GM21526 (cell line): ENCODE measurements at regions not wholly inside any gene's neighbourhood (a gene's known extent, or its start where the extent isn't known, plus 50 kb on each side); places are given as distances from the start of the nearest gene placed in this dataset.
"Not testable (repeated sequence)": the region's sequence is repeated elsewhere in the genome, so short reads cannot be mapped to it uniquely, and the experiment has no call there.

Experiments used
- ATAC-seq: cut with Tn5 transposase; IDR thresholded peaks from one replicate; pipeline ENCODE4 v1.9.1; 2021; ENCODE audit warnings: moderate library complexity; ENCODE audit not compliant: unreplicated experiment, low FRiP score

DNA sequence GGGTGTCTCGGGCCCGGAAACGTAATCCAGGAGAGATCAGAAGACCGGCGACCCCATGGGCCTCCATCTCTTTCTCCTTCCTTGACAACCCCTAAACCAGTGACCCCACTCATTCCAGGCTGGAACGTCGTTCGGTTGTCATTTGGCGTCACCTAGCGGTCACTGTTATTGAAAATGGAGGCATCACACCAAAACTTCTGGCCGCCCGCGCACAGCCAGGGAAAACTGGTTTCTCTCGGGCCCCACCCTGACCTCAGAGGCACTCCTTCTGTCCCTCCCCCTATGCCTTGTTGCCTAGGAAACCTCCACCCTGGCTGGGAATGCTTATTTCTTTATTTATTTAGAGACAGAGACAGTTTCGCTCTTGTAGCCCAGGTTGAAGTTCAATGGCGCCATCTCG, 2327.3 kb upstream of the TPTE start:
- ATAC-seq: peak; percentile 47

DNA sequence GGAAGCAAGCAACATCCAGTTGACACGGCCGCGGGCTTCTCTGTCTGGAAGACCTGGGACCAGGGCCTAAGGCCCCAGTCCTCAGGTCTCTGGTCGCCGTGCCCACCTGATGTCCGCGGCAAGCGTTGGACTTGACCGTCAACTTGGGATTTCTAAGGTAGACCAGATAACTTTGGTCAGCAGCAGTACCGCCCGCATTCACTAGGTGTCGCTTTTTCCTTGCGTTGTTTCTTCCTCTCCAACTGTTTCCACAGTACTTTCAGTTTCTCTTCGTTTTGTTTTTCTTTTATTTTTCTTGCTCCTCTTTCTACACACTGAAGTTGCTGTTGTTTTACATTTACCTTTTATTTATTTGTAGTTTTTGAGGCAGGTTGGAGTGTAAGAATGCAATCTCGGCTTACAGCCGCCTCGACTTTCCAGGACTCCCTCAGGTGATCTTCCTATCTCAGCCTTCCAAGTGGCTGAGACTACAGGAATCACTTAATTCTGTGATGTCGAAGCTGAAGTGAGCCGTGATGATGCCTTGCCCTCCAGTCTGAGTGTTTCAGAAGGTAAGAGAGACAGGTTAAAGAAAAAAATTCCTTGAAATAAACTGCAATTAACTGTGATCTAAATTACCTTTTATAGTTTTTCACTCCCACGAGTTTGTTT, 2323.9 kb upstream of the TPTE start:
- ATAC-seq: peak; percentile 54

DNA sequence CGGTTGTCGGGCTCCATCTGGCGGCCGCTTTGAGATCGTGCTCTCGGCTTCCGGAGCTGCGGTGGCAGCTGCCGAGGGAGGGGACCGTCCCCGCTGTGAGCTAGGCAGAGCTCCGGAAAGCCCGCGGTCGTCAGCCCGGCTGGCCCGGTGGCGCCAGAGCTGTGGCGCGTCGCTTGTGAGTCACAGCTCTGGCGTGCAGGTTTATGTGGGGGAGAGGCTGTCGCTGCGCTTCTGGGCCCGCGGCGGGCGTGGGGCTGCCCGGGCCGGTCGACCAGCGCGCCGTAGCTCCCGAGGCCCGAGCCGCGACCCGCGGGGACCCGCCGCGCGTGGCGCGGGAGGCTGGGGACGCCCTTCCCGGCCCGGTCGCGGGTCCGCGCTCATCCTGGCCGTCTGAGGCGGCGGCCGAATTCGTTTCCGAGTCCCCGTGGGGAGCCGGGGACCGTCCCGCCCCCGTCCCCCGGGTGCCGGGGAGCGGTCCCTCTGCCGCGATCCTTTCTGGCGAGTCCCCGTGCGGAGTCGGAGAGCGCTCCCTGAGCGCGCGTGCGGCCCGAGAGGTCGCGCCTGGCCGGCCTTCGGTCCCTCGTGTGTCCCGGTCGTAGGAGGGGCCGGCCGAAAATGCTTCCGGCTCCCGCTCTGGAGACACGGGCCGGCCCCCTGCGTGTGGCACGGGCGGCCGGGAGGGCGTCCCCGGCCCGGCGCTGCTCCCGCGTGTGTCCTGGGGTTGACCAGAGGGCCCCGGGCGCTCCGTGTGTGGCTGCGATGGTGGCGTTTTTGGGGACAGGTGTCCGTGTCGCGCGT, 2316.1 kb upstream of the TPTE start:
- ATAC-seq: not testable (repeated sequence)

DNA sequence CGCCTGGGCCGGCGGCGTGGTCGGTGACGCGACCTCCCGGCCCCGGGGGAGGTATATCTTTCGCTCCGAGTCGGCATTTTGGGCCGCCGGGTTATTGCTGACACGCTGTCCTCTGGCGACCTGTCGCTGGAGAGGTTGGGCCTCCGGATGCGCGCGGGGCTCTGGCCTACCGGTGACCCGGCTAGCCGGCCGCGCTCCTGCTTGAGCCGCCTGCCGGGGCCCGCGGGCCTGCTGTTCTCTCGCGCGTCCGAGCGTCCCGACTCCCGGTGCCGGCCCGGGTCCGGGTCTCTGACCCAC, 2315.5 kb upstream of the TPTE start:
- not testable (repeated sequence) for ATAC-seq

DNA sequence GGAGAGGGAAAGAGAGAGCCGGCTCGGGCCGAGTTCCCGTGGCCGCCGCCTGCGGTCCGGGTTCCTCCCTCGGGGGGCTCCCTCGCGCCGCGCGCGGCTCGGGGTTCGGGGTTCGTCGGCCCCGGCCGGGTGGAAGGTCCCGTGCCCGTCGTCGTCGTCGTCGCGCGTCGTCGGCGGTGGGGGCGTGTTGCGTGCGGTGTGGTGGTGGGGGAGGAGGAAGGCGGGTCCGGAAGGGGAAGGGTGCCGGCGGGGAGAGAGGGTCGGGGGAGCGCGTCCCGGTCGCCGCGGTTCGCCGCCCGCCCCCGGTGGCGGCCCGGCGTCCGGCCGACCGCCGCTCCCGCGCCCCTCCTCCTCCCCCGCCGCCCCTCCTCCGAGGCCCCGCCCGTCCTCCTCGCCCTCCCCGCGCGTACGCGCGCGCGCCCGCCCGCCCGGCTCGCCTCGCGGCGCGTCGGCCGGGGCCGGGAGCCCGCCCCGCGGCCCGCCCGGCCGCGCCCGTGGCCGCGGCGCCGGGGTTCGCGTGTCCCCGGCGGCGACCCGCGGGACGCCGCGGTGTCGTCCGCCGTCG, 2308.3 kb upstream of the TPTE start:
- not testable (repeated sequence) for ATAC-seq

DNA sequence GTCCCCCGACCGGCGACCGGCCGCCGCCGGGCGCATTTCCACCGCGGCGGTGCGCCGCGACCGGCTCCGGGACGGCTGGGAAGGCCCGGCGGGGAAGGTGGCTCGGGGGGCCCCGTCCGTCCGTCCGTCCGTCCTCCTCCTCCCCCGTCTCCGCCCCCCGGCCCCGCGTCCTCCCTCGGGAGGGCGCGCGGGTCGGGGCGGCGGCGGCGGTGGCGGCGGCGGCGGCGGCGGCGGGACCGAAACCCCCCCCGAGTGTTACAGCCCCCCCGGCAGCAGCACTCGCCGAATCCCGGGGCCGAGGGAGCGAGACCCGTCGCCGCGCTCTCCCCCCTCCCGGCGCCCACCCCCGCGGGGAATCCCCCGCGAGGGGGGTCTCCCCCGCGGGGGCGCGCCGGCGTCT, 2306.8 kb upstream of the TPTE start:
- not testable (repeated sequence) for ATAC-seq

DNA sequence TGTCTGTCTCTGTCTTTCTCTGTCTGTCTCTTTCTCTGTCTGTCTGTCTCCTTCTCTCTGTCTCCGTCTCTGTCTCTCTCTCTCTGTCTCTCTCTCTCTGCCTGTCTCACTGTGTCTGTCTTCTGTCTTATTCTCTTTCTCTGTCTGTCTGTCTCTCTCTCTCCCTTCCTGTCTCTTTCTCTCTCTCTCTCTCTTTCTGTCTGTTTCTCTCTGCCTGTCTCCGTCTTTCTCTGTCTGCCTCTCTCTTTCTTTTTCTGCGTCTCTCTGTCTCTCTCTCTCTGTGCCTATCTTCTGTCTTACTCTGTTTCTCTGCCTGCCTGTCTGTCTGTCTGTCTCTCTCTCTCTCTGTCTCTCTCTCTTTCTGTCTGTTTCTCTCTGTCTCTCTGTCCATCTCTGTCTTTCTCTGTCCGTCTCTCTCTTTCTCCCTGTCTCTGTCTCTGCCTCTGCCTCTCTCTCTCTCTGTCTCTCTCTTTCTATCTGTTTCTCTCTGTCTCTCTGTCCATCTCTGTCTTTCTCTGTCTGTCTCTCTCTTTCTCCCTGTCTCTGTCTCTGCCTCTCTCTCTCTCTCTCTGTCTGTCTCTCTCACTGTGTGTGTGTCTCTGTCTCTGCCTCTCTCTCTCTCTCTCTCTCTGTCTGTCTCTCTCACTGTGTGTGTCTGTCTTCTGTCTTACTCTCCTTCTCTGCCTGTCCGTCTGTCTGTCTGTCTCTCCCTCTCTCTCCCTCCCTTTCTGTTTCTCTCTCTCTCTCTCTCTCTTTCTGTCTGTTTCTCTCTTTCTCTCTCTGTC, 2291.8 kb upstream of the TPTE start:
- ATAC-seq: not testable (repeated sequence)

DNA sequence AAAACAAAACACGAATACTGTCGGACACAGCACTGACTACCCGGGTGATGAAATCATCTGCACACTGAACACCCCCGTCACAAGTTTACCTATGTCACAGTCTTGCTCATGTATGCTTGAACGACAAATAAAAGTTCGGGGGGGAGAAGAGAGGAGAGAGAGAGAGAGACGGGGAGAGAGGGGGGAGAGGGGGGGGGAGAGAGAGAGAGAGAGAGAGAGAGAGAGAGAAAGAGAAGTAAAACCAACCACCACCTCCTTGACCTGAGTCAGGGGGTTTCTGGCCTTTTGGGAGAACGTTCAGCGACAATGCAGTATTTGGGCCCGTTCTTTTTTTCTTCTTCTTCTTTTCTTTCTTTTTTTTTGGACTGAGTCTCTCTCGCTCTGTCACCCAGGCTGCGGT, 2290.1 kb upstream of the TPTE start:
- not testable (repeated sequence) for ATAC-seq

DNA sequence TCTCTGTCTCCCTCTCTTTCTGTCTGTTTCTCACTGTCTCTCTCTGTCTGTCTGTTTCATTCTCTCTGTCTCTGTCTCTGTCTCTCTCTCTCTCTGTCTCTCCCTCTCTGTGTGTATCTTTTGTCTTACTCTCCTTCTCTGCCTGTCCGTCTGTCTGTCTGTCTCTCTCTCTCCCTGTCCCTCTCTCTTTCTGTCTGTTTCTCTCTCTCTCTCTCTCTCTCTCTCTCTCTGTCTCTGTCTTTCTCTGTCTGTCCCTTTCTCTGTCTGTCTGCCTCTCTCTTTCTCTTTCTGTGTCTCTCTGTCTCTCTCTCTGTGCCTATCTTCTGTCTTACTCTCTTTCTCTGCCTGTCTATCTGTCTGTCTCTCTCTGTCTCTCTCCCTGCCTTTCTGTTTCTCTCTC, 2288.4 kb upstream of the TPTE start:
- ATAC-seq: not testable (repeated sequence)

DNA sequence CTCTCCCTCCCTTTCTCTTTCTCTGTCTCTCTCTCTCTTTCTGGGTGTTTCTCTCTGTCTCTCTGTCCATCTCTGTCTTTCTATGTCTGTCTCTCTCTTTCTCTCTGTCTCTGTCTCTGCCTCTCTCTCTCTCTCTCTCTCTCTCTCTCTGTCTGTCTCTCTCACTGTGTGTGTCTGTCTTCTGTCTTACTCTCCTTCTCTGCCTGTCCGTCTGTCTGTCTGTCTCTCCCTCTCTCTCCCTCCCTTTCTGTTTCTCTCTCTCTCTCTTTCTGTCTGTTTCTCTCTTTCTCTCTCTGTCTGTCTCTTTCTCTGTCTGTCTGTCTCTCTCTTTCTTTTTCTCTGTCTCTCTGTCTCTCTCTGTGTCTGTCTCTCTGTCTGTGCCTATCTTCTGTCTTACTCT, 2287.3 kb upstream of the TPTE start:
- ATAC-seq: not testable (repeated sequence)

DNA sequence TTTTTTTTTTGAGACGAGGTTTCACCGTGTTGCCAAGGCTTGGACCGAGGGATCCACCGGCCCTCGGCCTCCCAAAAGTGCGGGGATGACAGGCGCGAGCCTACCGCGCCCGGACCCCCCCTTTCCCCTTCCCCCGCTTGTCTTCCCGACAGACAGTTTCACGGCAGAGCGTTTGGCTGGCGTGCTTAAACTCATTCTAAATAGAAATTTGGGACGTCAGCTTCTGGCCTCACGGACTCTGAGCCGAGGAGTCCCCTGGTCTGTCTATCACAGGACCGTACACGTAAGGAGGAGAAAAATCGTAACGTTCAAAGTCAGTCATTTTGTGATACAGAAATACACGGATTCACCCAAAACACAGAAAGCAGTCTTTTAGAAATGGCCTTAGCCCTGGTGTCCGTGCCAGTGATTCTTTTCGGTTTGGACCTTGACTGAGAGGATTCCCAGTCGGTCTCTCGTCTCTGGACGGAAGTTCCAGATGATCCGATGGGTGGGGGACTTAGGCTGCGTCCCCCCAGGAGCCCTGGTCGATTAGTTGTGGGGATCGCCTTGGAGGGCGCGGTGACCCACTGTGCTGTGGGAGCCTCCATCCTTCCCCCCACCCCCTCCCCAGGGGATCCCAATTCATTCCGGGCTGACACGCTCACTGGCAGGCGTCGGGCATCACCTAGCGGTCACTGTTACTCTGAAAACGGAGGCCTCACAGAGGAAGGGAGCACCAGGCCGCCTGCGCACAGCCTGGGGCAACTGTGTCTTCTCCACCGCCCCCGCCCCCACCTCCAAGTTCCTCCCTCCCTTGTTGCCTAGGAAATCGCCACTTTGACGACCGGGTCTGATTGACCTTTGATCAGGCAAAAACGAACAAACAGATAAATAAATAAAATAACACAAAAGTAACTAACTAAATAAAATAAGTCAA, 2276.4 kb upstream of the TPTE start:
- peak; percentile 47 for ATAC-seq

DNA sequence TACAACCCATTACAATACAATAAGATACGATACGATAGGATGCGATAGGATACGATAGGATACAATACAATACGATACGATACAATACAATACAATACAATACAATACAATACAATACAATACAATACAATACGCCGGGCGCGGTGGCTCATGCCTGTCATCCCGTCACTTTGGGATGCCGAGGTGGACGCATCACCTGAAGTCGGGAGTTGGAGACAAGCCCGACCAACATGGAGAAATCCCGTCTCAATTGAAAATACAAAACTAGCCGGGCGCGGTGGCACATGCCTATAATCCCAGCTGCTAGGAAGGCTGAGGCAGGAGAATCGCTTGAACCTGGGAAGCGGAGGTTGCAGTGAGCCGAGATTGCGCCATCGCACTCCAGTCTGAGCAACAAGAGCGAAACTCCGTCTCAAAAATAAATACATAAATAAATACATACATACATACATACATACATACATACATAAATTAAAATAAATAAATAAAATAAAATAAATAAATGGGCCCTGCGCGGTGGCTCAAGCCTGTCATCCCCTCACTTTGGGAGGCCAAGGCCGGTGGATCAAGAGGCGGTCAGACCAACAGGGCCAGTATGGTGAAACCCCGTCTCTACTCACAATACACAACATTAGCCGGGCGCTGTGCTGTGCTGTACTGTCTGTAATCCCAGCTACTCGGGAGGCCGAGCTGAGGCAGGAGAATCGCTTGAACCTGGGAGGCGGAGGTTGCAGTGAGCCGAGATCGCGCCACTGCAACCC, 2275.6 kb upstream of the TPTE start:
- ATAC-seq: peak; percentile 88

DNA sequence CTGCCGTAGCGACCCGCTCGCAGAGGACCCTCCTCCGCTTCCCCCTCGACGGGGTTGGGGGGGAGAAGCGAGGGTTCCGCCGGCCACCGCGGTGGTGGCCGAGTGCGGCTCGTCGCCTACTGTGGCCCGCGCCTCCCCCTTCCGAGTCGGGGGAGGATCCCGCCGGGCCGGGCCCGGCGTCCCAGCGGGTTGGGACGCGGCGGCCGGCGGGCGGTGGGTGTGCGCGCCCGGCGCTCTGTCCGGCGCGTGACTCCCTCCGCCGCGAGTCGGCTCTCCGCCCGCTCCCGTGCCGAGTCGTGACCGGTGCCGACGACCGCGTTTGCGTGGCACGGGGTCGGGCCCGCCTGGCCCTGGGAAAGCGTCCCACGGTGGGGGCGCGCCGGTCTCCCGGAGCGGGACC, 2269.7 kb upstream of the TPTE start:
- ATAC-seq: not testable (repeated sequence)

DNA sequence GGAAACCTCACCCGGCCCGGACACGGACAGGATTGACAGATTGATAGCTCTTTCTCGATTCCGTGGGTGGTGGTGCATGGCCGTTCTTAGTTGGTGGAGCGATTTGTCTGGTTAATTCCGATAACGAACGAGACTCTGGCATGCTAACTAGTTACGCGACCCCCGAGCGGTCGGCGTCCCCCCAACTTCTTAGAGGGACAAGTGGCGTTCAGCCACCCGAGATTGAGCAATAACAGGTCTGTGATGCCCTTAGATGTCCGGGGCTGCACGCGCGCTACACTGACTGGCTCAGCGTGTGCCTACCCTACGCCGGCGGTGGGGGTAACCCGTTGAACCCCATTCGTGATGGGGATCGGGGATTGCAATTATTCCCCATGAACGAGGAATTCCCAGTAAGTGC, 2266.3 kb upstream of the TPTE start:
- not testable (repeated sequence) for ATAC-seq

DNA sequence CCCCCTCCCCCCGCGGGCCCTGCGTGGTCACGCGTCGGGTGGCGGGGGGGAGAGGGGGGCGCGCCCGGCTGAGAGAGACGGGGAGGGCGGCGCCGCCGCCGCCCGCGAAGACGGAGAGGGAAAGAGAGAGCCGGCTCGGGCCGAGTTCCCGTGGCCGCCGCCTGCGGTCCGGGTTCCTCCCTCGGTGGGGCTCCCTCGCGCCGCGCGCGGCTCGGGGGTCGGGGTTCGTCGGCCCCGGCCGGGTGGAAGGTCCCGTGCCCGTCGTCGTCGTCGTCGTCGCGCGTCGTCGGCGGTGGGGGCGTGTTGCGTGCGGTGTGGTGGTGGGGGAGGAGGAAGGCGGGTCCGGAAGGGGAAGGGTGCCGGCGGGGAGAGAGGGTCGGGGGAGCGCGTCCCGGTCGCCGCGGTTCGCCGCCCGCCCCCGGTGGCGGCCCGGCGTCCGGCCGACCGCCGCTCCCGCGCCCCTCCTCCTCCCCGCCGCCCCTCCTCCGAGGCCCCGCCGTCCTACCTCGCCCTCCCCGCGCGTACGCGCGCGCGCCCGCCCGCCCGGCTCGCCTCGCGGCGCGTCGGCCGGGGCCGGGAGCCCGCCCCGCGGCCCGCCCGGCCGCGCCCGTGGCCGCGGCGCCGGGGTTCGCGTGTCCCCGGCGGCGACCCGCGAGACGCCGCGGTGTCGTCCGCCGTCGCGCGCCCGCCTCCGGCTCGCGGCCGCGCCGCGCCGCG, 2264.1 kb upstream of the TPTE start:
- ATAC-seq: not testable (repeated sequence)

DNA sequence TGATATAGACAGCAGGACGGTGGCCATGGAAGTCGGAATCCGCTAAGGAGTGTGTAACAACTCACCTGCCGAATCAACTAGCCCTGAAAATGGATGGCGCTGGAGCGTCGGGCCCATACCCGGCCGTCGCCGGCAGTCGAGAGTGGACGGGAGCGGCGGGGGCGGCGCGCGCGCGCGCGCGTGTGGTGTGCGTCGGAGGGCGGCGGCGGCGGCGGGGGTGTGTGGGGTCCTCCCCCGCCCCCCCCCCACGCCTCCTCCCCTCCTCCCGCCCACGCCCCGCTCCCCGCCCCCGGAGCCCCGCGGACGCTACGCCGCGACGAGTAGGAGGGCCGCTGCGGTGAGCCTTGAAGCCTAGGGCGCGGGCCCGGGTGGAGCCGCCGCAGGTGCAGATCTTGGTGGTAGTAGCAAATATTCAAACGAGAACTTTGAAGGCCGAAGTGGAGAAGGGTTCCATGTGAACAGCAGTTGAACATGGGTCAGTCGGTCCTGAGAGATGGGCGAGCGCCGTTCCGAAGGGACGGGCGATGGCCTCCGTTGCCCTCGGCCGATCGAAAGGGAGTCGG, 2261.2 kb upstream of the TPTE start:
- not testable (repeated sequence) for ATAC-seq
